BE2C (cell line): ENCODE measurements at regions not wholly inside any gene's neighbourhood (a gene's known extent, or its start where the extent isn't known, plus 50 kb on each side); places are given as distances from the start of the nearest gene placed in this dataset.

Experiments used
- DNase-seq: peaks from one replicate; pipeline ENCODE4 v3.0.0-alpha.2; 2020
- H3K27me3 ChIP-seq: fragments of 250-450 bp; sonication (Bioruptor Pico); 2 replicates; pipeline ENCODE4 v1.5.1; 2020; ENCODE audit warnings: mild to moderate bottlenecking
- H3K36me3 ChIP-seq: fragments of 250-450 bp; sonication (Bioruptor Pico); 2 replicates; pipeline ENCODE4 v1.5.1; 2020; ENCODE audit warnings: mild to moderate bottlenecking
- H3K4me1 ChIP-seq: fragments of 250-450 bp; sonication (Bioruptor Pico); 2 replicates; pipeline ENCODE4 v1.5.1; 2020
- H3K4me3 ChIP-seq: 2 replicates; pipeline ENCODE4 v1.5.1; 2011; ENCODE audit warnings: low read depth, low read length
- H3K9me3 ChIP-seq: fragments of 250-450 bp; sonication (Bioruptor Pico); 2 replicates; pipeline ENCODE4 v1.5.1; 2020
- CTCF ChIP-seq: IDR thresholded peaks from 2 replicates; pipeline ENCODE4 v1.5.1; 2012; ENCODE audit warnings: mild to moderate bottlenecking, low read depth, low read length

GRCh38 chr6:18823782-18824386 is 436.7 kb downstream of the RNF144B start:
- H3K9me3 ChIP-seq, result peaks cover 5% of the 10 kb centered on the region; the same call in 1 of the 2 replicates
- no peaks in the 10 kb centered on the region for H3K27me3 ChIP-seq
- H3K4me3 ChIP-seq, result no peak overlapping the region
- H3K4me1 ChIP-seq, result no peaks in the 10 kb centered on the region
- TF ChIP-seq CTCF, result peak; percentile 73
- no peaks in the 10 kb centered on the region for H3K36me3 ChIP-seq
- peak; percentile 54 for DNase-seq

- no peak overlapping the region for H3K4me3 ChIP-seq
- TF ChIP-seq CTCF, result no peak
- H3K4me1 ChIP-seq, result no peaks in the 10 kb centered on the region
- no peaks in the 10 kb centered on the region for H3K27me3 ChIP-seq
- DNase-seq, result no peak
- no peaks in the 10 kb centered on the region for H3K9me3 ChIP-seq
- no peaks in the 10 kb centered on the region for H3K36me3 ChIP-seq
Observed at GRCh38 chr6:18829272-18829870, 442.2 kb downstream of the RNF144B start.

DNA sequence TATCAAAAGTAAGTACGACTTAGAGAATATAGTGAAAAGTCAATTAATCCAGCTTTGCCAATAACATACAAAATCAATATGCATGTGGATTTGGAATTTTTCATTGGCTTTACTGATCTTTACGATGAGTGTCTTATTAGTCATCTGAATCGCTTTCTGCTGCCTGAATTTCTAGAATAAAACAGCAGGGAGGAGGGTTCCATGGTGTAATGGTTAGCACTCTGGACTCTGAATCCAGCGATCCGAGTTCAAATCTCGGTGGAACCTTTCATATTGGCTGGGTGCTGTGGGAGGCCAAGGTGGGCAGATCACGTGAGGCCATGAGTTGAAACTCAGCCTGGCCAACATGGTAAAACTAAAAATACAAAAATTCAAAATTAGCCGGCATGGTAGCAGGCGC is 448.8 kb downstream of the RNF144B start:
- Histone ChIP-seq H3K36me3 (no peaks in the 10 kb centered on the region), H3K27me3 (no peaks in the 10 kb centered on the region), H3K4me3 (no peak overlapping the region), H3K4me1 (no peaks in the 10 kb centered on the region), H3K9me3 (no peaks in the 10 kb centered on the region)
- no peak for DNase-seq
- no peak for TF ChIP-seq CTCF

DNA sequence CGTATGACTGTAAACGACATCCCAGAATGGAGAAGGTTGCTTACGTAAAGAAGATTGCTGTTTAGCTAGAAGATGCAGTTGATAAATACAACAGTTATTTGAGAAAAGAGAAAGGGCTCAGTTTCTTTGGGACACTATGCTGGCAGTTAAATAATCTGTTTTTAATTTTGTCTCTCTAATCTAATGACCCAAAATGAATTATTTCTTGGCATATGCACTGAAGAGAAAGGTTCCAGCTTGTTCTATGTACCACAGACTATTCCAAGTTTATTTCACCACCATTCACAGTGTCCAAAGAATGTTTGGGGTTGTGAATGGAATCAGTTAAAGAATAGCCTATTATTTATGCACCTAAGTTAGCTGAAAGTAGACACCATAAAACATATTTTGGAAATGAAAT is 449.9 kb downstream of the RNF144B start:
- H3K9me3 ChIP-seq, result no peaks in the 10 kb centered on the region
- H3K27me3 ChIP-seq, result no peaks in the 10 kb centered on the region
- TF ChIP-seq CTCF, result no peak
- H3K4me1 ChIP-seq, result no peaks in the 10 kb centered on the region
- H3K4me3 ChIP-seq, result no peak overlapping the region
- DNase-seq, result no peak
- no peaks in the 10 kb centered on the region for H3K36me3 ChIP-seq

GRCh38 chr6:18842534-18842933 is 455.4 kb downstream of the RNF144B start:
- Histone ChIP-seq H3K4me1 (no peaks in the 10 kb centered on the region), H3K27me3 (no peaks in the 10 kb centered on the region), H3K4me3 (no peak overlapping the region), H3K36me3 (no peaks in the 10 kb centered on the region), H3K9me3 (no peaks in the 10 kb centered on the region)
- no peak for DNase-seq
- TF ChIP-seq CTCF, result no peak

- Histone ChIP-seq H3K36me3 (no peaks in the 10 kb centered on the region), H3K9me3 (no peaks in the 10 kb centered on the region), H3K4me1 (no peaks in the 10 kb centered on the region), H3K27me3 (no peaks in the 10 kb centered on the region), H3K4me3 (no peak overlapping the region)
- no peak for TF ChIP-seq CTCF
- DNase-seq, result no peak
Observed at GRCh38 chr6:18845896-18846295, 458.7 kb downstream of the RNF144B start.
